GM12875 (cell line): ENCODE measurements at regions not wholly inside any gene's neighbourhood (a gene's known extent, or its start where the extent isn't known, plus 50 kb on each side); places are given as distances from the start of the nearest gene placed in this dataset.

Experiments used
- H3K4me3 ChIP-seq: one replicate; pipeline ENCODE4 v1.5.1; 2011; ENCODE audit warnings: low read depth, low read length, control low read depth
- TF ChIP-seq, protein P1 (sequence below): IDR thresholded peaks from 2 replicates; pipeline ENCODE4 v1.5.1; 2011; ENCODE audit warnings: low read depth, mild to moderate bottlenecking, control low read depth, inconsistent platforms, low read length, moderate library complexity, borderline replicate concordance; ENCODE audit not compliant: insufficient read depth

GRCh38 chr9:1271367-1271766 is 221.2 kb downstream of the DMRT2 start:
- TF ChIP-seq, protein P1, sequence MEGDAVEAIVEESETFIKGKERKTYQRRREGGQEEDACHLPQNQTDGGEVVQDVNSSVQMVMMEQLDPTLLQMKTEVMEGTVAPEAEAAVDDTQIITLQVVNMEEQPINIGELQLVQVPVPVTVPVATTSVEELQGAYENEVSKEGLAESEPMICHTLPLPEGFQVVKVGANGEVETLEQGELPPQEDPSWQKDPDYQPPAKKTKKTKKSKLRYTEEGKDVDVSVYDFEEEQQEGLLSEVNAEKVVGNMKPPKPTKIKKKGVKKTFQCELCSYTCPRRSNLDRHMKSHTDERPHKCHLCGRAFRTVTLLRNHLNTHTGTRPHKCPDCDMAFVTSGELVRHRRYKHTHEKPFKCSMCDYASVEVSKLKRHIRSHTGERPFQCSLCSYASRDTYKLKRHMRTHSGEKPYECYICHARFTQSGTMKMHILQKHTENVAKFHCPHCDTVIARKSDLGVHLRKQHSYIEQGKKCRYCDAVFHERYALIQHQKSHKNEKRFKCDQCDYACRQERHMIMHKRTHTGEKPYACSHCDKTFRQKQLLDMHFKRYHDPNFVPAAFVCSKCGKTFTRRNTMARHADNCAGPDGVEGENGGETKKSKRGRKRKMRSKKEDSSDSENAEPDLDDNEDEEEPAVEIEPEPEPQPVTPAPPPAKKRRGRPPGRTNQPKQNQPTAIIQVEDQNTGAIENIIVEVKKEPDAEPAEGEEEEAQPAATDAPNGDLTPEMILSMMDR: no peak

DNA sequence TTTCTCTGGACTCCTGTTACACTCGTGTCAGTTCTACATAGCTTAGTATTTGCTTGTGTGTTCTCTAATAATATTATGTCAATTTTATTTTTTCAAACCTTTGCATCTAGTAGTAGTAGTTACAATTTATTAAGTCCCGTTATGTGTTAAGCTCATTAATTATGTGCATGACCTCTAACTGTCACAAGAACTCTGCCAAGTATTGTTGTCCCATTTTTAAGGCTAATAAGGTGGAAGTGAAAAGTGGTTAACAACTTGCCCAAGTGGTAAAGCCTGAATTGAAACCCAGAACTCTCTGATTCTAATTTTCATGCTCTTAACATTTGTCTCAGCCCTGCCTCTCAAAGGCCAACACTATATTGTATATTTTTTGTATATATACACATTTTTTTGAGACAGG is 221.6 kb downstream of the DMRT2 start:
- no peak overlapping the region for H3K4me3 ChIP-seq
- TF ChIP-seq, protein P1: no peak

More at GRCh38 chr9:1271367-1271766, 221.2 kb downstream of the DMRT2 start:
- no peak overlapping the region for H3K4me3 ChIP-seq

DNA sequence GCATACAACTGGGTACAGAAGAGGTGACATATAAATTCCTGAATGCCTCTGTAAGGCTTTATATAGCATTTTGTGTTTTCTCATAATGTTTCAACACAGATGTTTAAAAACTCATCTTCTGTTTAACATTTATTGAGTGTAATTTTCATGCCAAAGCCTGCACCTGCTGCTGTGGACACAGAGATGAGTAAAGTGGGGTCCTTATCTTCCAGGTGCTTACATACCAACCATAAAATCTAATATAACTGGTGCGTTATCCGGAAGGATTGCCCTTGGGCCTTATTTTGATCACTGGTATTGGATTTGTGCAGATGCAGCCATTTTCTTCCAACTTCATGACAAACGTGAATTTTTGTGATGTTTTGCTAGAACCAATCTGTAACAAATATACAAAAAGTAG is 222.3 kb downstream of the DMRT2 start:
- H3K4me3 ChIP-seq: no peak overlapping the region
- TF ChIP-seq, protein P1: no peak

DNA sequence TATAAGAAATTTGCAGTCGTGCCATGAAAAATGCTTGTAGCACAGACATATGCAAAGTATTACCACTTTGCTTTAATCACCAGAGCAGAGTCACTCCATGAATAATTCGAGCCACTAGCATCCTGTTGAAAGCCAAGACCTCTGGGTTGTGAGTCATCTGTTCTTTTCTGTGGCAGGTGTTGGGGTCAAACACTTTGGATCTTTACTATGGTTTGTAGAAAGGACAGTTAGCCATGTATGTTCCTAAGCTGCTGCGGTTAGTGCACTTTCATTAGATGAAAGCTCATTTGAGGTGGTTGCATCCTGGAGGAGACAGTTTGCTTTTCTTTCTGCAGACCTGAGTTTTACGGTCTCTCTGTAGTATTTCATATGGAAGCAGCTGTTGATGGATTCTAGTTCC is 223.7 kb downstream of the DMRT2 start:
- no peak overlapping the region for H3K4me3 ChIP-seq
- TF ChIP-seq, protein P1: no peak

DNA sequence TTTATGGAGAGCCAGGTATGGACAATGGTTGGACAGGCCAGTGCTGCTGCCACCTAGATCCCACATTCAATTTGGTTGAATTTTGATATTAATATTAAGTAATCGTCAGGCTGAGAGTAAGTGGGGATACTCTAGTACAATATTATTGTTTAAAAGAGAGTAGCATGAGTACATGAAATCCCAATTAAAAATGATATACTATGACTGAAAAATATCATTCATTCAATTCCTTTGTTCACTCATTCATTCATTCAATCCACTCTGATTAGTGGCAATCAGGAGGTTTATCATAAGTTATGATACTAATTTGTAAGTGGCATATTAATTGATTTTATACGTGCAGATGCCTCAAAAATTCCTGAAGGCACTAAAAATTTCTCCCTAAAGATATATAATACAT is 224.2 kb downstream of the DMRT2 start:
- TF ChIP-seq, protein P1: no peak
- no peak overlapping the region for H3K4me3 ChIP-seq

DNA sequence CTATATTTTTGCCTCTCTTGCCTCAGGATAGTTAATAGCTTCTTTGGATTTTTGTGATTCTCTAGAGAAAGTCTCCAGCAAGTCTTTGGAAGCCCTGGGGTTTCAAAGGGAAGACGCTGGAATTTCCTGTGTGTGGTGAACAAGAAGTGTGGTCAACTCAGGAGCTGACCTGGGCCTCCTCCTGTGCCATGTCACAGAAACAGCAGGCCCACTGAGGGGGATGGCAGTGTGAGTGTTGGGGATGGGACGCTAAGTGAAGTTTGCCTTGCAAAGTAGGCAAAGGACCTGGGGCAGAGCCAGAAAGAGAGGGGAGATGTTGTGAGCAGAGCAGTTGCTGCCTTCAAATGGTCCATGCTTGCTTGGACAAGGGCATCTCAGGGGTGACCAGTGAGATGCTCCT is 226.3 kb downstream of the DMRT2 start:
- TF ChIP-seq, protein P1: no peak
- no peak overlapping the region for H3K4me3 ChIP-seq

- TF ChIP-seq, protein P1: no peak
- H3K4me3 ChIP-seq: no peak overlapping the region
Measured at GRCh38 chr9:1284727-1285126, 234.6 kb downstream of the DMRT2 start.
